ENCODE measurements at regions not wholly inside any gene's neighbourhood (a gene's known extent, or its start where the extent isn't known, plus 50 kb on each side); places are given as distances from the start of the nearest gene placed in this dataset.

DNA sequence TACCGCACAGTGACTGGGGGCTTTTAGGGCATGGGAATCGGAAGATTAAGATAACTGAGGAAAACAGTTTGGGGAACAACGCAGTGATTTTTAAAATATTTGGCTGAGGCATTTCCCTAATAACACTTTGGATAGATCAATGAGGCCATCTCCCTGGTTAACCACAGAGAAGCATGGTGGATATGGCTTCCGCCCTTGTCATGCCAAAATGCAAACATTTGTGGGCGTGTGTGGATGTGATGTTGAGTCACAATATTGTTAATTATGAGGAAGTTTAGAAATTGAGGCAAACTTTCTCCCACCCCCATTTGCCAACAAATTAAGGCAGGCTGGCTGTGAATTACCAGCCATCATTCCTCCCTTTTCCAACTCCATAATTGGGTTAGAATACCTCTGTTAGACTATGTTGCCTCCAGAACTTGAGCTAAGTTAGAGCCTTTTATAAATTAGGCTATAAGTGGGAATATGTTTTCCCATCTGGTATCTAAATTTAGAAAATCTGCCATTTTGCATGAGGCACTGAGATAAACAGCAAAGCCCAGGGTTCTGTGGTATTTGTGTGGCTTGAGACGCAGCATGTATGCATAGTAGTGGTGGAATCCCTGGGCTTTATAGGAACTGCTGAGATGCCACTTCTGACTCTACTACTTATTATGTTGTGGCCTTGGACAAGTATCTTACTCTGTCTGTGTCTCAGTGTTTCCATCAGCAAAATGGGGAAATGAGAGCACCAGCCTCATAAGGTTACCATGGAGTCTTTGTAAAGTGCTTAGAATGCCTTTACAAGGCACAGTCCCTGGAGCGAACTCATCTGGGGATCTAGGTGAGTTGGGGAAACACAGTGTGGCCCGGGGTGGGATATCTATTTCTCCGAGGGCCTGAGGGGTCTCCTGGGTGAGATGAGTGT, 154.6 kb downstream of the C1orf94 start:
- DNase-seq, result no peak

DNA sequence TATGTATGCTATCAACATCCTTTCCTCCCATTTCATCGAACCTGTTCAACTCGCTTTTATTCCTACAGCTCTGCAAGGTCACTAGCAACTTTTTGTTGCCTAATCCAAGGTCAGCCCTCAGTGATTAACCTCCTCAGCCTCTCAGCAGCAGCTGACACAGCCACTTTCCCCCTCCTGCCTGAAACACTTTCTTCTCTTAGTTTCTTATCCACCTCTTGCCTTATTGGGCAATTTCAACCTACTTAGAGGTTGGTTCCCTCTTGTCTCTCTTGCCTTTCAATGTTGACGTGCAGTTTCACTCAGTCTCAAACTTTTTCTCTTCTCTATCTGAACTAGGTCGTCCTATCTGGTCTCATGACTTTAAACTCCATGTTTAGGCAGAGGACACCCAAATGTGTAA, 156.3 kb downstream of the C1orf94 start:
- DNase-seq, result no peak

DNA sequence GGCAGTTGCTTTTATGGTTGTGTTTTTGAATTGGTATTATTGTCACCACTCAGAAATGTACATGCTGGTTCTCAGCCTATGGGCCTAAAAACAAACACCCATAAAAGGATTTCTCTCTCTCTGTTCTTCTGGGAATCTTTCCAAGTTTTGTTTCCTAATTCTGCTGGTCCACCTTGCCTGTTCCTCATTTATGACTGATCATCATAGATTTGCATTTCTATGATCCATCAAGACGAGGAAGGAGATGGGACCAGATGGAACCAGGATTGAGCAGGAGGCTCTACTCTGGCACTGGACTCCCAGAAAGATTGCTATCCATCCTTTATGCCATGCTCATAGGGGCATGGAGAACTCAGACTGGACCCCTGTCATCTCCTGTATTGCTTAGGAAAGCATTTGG, 162.2 kb downstream of the C1orf94 start:
- no peak for DNase-seq

DNA sequence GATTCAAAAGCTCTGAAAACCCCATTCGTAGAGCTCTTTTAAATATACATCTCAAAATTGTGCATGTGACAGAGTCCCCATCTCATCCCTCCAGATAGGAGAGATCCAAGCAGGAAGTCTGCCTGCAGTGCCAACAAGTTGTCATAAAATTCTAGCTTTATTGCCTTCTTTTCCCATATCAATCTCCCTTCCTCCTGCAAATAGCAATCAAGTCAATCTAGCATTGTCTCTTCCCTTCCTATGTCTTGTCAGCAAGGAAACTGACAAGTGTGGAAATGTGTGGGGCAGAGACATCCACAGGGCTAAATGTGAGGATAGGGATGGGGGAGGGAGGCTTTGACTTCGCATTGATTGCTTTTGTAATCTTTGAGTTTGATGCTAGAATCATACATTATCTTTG, 165.2 kb downstream of the C1orf94 start:
- no peak for DNase-seq

DNA sequence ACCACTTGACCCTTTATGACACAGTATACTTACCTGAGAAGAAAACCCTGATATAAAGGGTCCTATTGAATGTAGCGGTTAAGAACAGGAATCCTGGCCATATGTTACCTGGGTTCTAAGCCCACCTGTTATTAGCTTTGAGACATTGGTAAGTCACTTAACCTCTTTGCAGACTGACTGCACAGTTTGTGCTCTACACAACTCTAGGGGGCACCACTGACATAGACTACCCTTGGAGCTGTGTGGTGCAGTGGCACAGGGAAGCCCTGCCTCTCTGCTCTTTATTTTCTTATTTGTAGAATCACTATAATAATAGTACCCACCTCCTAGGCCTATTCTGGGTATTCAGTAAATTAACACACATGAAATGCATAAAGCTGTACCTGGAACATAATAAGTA, 165.6 kb downstream of the C1orf94 start:
- no peak for DNase-seq

DNA sequence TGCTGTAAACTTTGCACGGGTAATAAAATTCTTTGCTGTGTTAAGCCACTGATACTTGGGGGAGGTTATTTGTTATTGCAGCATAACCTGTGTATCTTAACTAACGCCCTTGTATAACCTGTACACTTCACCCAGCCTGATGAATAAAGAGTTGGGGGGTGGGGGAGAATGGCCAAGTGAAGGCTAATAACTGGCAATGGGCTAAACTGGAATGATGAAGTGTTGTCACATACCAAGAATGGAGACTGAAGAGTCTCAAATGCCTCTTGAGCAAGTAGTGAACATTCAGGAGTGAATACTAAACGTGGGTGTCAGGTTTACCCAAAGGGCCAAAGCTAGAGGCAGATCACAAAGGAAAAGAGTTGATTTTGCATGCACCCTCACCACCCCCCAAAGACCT, 169.4 kb downstream of the C1orf94 start:
- no peak for DNase-seq

DNA sequence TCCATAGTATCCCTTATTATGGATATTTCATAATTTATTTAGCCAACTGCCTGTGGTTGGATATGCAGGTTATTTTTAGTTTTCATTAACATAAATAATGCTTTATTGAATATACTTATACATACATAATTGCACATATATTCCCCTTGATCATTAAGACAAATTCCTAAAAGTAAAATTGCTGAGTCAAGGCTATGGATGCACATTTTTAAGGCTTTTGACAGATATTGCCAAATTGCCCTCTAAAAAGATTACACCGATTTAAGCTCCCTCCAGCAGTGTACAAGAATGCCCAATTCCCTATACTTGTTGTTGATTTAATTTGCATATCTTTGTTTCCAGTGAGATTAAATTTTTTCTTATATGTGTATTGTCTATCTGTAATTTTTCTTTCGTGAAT, 176.7 kb downstream of the C1orf94 start:
- DNase-seq, result no peak

DNA sequence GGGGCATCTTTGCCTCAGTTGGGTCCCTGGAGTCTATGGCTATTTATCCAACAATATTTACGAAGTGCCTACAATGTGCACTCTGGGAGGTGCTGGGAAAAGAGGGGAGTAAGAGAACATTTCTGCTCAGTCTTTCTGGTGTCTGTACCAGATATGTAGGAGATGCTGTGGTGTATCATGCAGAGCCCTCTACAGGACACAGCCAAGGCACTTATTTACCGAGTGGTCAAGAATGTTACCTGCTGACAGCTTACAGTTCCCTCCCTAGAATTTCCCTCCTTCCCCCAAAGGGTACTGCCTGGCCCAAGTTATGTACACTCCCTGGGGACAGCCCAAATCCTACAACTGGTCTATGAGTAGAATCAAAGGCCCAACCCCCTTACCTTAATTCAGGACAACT, 177.7 kb downstream of the C1orf94 start:
- no peak for DNase-seq

DNA sequence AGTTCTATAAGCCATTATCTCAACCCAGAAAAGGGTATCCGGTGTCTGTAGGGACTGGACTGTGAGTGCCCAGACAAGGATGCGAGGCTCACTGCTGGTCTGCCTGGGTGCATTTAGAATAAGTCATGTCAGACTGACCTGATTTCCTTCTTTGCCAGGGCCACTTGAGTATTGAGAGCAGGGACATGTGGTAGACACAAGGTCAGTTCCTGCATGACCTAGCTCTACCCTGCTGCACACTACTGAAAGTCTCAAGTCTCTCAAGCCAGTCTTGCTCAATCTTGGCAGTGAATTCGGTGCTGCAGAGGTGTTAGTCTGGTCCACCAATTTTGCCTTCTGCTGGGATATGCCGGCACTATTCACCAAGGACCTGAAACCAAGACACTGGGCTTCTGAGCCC, 180.1 kb downstream of the C1orf94 start:
- no peak for DNase-seq

DNA sequence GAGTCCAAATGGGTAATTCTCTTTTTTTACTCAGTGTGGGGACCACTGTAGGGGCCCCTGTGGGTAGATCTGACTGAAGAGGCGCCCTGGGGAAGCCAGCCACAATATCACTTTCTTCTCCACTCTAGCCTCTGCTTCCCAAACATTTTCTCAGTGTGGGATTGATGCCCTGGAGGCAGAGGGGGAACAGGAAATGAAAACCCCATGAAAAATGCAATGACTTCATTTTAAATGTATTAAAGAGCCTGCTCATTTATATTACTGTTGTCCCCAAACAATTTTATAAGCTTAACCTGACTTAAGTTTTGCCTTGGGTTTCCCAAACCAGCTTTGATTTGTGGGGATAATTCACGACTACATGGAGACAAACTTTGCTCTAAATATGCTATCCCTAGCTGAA, 181.9 kb downstream of the C1orf94 start:
- DNase-seq, result no peak

DNA sequence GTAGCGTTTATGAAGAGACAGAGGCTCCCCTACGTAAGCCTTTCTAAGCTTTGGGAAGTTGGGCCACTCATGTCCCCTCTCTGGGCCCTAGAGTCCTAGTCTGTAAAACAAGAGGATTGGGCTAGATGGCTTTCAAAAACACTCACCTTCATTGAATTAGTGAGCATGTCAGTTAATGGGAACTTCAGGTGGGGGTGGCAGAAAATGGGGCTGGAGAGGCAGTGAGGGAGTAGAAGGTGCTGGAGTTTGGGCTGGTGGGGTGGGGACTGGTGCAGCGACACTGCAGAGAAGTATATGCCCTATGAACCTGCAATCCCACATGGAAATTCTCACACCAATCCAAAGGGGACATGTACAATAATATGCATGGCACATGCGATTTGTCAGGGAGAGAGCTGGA, 182.7 kb downstream of the C1orf94 start:
- DNase-seq, result no peak

DNA sequence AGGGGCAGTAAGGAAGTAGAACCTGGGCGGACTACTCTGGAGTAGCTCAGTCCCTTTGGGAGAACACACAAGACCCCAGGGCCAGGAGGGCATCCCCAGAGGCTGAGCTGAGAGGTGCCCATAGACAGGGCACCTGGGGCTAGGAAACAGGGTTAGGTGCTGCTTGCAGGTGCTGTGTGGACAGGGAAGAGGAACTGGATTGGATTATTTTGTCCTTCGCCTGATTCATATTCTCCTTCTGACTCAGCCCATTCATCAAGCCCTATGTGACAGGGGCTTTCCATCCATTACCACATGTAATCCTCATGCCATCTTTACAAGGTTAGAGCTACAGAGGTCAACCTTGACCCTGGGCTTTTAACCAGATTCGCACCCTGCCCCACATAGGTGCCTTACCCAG, 183.9 kb downstream of the C1orf94 start:
- DNase-seq, result no peak

DNA sequence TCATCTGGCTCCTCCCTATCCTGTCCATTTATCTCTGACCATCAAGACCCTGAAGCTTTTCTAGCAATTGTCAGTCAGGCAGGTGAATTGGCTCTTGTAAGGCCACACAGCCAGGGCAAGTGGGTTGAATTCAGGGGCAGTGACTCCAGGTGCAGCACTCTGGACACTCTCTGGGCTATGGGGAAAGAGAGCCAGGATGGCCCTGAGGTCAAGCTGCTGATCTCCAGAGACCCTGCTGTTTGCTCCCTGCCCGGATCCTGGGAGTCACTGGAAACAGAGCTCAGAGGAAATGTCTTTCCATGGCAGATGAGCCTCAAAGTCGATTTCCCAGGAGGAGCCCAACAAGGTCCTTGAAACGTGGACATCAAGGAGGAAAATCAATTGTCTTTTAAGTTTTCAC, 184.4 kb downstream of the C1orf94 start:
- DNase-seq, result no peak

DNA sequence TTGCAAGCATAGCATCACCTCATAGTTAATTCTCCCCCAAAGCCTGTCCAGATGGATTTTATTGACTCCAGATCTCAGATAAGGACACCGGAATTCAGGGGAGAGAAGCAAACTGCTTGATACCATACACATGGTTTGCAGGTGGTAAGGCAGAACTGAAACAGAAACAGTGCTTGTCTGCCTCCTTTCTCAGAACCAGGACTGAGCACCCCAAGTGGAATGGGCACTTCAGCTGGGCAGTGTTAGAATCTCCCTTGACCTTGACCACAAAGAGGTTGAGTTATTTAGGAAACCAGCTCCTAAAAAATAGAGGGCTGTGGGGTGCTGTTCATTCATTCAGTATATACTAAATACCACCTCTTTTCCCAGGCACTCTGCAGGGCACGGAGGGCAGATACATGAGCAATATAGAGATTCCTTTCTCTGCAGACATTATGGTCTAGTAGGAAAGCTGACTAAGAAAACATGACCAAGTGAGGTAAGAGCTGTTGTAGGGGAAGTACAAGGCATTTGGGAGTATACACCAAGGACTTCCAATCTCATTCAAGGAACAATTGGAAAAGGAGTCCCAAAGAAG, 185.2 kb downstream of the C1orf94 start:
- no peak for DNase-seq

DNA sequence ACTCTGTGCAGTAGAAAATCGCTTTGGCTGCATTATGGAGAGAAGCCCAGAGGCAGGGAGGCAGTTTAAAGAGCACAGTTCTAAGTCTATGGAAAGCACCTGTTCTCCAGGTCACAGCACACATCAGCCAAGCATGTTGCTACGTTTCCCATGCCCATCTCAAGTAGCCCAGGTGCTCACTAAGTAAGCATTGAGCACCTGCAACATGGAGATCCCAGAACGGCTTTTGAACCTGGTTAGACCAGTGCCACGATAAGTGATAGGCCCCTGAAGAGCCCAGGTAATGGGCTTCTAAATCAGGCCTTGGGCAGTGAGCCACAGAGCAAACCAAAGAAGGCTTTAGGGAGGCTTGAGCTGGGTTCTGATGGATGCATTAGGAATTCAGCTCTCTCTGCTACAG, 186.2 kb downstream of the C1orf94 start:
- no peak for DNase-seq

DNA sequence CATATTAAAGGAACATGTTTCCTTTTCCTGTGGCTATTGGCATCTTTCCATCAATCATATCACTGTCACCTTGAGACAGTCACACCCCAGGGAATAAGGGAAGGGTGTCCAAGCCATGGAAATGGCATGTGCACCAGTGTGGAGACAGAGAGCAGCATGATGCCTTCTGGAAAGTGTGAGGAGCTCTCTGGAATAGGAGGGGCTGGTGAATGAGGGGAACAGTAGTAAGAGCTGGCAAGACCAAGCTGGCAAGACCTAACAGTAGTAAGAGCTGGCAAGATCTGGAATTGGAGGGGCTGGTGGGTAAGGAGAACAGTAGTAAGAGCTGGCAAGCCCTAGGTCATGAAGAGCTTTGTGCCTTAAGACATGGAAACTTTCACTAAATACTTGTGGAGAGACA, 186.7 kb downstream of the C1orf94 start:
- DNase-seq, result no peak

DNA sequence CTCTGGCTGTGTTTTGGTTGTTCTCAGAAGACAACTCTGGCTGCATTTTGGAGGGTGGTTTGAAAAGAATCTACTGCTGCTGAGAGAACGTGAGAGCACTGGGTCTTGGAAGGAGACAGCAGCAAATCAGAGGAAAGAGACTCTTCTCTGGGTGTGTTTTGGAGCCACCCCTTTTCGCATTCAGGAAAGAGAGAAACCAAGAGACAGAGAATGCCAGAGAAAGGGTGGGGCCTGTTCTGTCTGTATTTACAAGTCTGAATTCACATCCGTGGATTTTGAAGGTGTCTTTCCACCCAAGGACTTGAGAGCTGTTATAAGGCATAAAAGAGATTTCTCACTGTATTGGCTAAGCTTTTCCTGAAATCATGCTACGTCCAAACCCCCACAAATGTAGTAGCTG, 187.2 kb downstream of the C1orf94 start:
- DNase-seq, result no peak

DNA sequence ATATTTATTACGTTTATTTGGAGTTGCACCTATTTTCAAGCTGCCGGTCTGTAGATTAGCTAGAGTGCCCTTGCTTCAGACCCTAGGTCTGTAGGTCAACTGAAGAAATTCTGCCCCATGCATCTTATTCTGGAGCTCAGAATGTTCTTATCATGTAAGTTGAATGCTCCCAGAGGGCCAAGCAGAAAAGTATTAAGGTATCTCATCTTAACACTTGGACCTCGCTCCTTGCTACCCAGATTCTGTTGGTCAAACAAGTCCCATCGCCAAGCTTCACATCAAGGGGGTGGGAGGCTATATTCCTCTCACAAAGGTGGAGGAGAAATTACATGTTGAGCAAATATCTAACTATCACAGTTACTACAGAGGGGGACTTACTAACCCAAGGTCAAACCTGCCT, 187.7 kb downstream of the C1orf94 start:
- DNase-seq, result no peak

DNA sequence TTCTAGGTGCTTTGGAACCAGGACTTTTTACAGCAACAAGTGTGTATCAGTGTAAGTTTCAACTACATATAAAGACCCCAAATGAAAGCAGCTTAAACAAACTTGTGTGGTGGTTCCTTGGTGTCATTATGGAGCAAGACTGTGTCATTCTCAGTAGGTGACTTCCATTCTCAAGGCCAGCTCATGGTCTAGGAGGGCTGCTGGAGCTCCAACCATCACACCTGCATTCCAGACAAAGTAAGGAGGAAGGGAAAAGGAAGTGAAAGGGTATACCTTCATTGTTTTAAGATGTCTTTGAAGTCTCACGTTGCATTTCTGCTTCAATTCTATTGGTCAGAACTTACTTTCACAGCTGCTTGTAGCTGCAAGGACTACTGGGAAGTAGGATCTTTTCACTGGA, 188.6 kb downstream of the C1orf94 start:
- no peak for DNase-seq

DNA sequence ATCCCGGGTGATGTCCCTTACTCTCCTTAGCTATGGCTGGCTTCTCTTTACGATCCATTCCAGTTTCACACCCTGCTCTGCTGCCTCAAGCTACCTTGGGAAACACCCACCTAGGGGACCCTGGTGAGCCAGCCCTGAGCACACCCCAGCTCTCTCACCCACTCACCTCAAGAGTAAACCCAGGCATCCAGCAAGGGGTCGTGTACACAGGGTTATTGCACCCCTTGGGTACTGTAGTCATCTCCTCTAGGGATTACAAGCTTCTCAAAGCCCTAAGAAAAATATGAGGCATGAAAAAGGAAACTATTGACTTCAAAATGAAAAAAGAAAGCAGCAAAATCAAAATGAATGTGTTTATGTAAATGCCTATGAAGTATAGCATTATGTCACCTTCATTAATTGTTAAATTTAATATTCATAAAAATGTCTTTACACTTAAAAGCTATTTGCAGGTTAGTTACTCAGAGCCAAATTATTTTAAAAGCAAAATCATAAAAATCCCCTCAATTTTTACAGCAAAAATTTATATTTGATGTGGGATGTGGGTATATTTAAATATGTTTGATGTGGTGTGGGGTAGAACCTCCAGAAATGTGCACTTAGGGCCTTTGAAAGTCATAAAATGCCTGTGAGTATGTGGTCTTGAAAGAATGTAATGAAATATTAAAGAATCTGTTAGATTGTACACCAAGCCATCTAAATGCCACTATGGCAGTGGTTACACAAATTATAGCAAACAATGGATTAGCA, 190.3 kb downstream of the C1orf94 start:
- no peak for DNase-seq

DNA sequence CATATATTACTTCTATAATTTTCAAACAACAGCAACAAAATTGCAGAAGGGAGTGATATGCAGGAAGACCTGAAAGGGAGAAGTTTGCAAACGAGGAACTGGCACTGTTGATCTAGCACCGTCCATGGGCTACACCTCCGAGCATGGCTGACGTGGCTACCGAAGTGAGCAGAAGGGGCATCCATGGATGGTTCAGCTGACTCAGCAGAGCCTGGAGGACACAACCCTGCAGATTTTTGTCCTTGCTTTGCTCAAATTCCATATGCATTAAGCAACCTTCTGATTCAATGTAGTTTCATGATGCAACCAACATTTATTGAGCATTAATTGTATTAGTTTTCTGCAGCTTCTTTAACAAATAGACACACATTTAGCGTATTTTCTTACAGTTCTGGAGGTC, 191.2 kb downstream of the C1orf94 start:
- no peak for DNase-seq

DNA sequence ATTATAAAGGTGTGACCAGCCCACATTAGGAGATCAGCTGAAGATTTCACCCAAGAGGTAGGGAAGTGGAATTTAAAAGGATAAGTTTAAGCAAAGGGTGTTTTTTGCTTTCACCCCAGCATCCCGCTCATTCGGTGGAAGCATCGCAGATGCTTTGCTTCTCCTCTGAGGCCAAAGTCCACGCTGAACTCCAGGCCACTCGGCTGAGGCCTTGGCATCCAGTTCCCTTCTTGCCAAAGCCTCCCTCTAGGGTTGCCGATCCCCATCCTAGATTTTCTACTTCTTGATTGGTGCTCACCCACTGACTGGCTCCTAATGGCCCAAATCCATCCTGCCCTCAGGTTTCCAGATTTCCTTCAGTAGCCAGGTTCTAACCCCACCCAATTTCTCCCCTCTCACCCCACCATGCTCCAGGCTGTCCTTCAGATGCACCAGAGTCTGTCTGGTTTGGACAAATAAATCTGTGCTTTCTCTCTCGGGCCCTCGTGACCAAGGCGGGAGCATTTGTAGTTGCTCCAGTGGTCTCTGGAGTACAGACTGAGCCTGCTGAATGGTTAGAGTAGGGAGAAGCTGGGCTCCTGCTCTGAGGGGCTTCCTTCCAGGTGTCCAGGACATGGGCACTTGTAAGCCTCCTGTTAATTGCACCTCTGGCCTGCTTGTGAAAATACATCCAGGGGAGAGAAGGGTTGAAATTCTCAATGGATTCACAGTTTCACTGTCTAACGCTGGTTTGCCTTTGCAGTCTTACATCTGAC, 193.2 kb downstream of the C1orf94 start:
- no peak for DNase-seq

DNA sequence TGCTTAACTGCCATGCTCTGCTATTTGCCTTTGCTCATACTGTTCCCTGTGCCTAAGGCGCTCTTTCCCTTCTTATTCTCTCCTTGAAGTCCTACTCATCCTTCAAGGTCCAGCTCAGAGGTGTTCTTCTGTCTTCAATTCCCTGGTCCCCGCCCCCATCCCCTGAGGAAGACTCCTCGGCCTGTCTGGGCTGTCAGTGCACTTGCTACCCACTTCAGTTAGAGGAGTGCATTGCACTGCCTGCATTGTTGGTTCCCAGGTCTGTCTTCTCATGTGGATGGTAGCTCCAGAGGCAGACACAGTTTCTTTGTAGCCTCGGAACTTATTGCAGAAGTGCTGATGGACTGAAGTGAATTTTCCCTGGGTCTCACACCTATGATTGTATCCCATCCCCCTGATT, 194.0 kb downstream of the C1orf94 start:
- no peak for DNase-seq

Data from inflammatory macrophage treated with lipopolysaccharide for 4 hours (primary cell).